ENCODE measurements at regions not wholly inside any gene's neighbourhood (a gene's known extent, or its start where the extent isn't known, plus 50 kb on each side); places are given as distances from the start of the nearest gene placed in this dataset.

DNA sequence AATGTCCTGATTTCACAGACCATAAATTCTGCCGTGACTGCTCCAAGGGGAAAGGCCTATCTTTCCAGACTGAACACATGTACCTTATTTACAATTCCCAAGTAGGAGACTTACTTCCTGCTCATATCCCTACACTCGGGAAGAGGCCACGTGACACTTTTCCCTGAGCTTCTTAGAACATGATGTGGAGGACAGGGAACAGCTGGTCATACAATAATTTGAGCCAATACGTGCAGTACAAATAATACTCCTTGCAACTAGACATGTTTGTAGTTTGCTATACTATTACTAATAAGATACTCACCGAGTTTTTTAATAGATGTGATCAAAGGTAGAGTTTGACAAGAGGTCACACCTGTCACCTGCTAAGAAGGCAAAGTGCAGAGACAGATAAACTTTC, 256.4 kb downstream of the SP3 start:
- TF ChIP-seq, protein P1, sequence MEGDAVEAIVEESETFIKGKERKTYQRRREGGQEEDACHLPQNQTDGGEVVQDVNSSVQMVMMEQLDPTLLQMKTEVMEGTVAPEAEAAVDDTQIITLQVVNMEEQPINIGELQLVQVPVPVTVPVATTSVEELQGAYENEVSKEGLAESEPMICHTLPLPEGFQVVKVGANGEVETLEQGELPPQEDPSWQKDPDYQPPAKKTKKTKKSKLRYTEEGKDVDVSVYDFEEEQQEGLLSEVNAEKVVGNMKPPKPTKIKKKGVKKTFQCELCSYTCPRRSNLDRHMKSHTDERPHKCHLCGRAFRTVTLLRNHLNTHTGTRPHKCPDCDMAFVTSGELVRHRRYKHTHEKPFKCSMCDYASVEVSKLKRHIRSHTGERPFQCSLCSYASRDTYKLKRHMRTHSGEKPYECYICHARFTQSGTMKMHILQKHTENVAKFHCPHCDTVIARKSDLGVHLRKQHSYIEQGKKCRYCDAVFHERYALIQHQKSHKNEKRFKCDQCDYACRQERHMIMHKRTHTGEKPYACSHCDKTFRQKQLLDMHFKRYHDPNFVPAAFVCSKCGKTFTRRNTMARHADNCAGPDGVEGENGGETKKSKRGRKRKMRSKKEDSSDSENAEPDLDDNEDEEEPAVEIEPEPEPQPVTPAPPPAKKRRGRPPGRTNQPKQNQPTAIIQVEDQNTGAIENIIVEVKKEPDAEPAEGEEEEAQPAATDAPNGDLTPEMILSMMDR (IDR thresholded peaks at IDR 0.05), result no peak
- TF ChIP-seq SREBF2 (IDR thresholded peaks at IDR 0.05) (no peak), POLR2A (IDR thresholded peaks at IDR 0.05; ENCODE audit: low read length) (no peak), RCOR1 (IDR thresholded peaks at IDR 0.05; ENCODE audit: low read depth, low read length) (no peak), SMC3 (IDR thresholded peaks at IDR 0.05) (no peak), MAFK (IDR thresholded peaks at IDR 0.05; ENCODE audit: partially characterized antibody) (no peak), POLR2AphosphoS2 (conservative IDR thresholded peaks at IDR 0.05; ENCODE audit: low read length) (no peak), RNF2 (IDR thresholded peaks at IDR 0.05; ENCODE audit: borderline replicate concordance, low read depth) (no peak), KDM5A (IDR thresholded peaks at IDR 0.05) (no peak), MYC (IDR thresholded peaks at IDR 0.05; ENCODE audit: borderline replicate concordance, low read length) (no peak), RAD21 (conservative IDR thresholded peaks at IDR 0.05 in 1 of 2, IDR thresholded peaks at IDR 0.05 in 1 of 2) (no peak)
- TF ChIP-seq, protein P2, sequence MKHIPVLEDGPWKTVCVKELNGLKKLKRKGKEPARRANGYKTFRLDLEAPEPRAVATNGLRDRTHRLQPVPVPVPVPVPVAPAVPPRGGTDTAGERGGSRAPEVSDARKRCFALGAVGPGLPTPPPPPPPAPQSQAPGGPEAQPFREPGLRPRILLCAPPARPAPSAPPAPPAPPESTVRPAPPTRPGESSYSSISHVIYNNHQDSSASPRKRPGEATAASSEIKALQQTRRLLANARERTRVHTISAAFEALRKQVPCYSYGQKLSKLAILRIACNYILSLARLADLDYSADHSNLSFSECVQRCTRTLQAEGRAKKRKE (CRISPR knock-in tag; IDR thresholded peaks at IDR 0.05; ENCODE audit: low read depth), result no peak
- TF ChIP-seq, protein P3, sequence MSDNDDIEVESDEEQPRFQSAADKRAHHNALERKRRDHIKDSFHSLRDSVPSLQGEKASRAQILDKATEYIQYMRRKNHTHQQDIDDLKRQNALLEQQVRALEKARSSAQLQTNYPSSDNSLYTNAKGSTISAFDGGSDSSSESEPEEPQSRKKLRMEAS (IDR thresholded peaks at IDR 0.05), result no peak
- TF ChIP-seq, protein P4, sequence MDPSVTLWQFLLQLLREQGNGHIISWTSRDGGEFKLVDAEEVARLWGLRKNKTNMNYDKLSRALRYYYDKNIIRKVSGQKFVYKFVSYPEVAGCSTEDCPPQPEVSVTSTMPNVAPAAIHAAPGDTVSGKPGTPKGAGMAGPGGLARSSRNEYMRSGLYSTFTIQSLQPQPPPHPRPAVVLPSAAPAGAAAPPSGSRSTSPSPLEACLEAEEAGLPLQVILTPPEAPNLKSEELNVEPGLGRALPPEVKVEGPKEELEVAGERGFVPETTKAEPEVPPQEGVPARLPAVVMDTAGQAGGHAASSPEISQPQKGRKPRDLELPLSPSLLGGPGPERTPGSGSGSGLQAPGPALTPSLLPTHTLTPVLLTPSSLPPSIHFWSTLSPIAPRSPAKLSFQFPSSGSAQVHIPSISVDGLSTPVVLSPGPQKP (IDR thresholded peaks at IDR 0.05; ENCODE audit: low read depth, low read length), result no peak

Measured in A549 (cell line).